Esophagus muscularis mucosa (tissue), 4 donors: ENCODE measurements at regions not wholly inside any gene's neighbourhood (a gene's known extent, or its start where the extent isn't known, plus 50 kb on each side); places are given as distances from the start of the nearest gene placed in this dataset.

Source experiments
- DNase-seq: peaks from one replicate; pipeline ENCODE4 v3.0.0-alpha.2; 2017; ENCODE audit errors: extremely low spot score
- H3K27ac ChIP-seq, 4 donors: fragments of 200-600 bp; sonication (generic); replicated peaks in 1 of 4; 1 replicate in 3 of 4; 2 replicates in 1 of 4; pipeline ENCODE4 v1.5.1; 2016 to 2019; ENCODE audit warnings: mild to moderate bottlenecking in 1 of 4
- H3K27me3 ChIP-seq, 4 donors: fragments of 200-600 bp; sonication (generic); one replicate each; pipeline versions ENCODE4 v1.5.1 to v1.6.0; 2016 to 2019
- H3K36me3 ChIP-seq, 4 donors: fragments of 200-600 bp; sonication (generic); one replicate each; pipeline ENCODE4 v1.5.1; 2016 to 2019
- H3K4me1 ChIP-seq, 4 donors: fragments of 200-600 bp; sonication (generic); one replicate each; pipeline ENCODE4 v1.5.1; 2016 to 2019
- H3K4me3 ChIP-seq, 4 donors: fragments of 200-600 bp; sonication (generic); 1 replicate in 2 of 4; 2 replicates in 2 of 4; pipeline ENCODE4 v1.5.1; 2016 to 2019; ENCODE audit warnings: mild to moderate bottlenecking in 4 of 4, moderate library complexity in 1 of 4
- H3K9me3 ChIP-seq, 4 donors: fragments of 200-600 bp; sonication (generic); 1 replicate in 3 of 4; 2 replicates in 1 of 4; pipeline ENCODE4 v1.5.1; 2016 to 2019
- CTCF ChIP-seq, 3 experiments: fragments of 200-600 bp in 2 of 3; fragments of 450-650 bp in 1 of 3; sonication (generic) in 2 of 3; IDR thresholded peaks; one replicate each; pipeline ENCODE4 v1.5.1; 2017 to 2019; ENCODE audit warnings: antibody characterized with exemption in 3 of 3, mild to moderate bottlenecking in 2 of 3, moderate library complexity in 1 of 3
- EP300 ChIP-seq: sonication (generic); formaldehyde crosslinking; IDR thresholded peaks from one replicate; pipeline ENCODE4 v1.6.1; 2017; ENCODE audit warnings: antibody characterized with exemption
- POLR2A ChIP-seq: fragments of 450-650 bp; IDR thresholded peaks from one replicate; pipeline ENCODE4 v1.6.1; 2017; ENCODE audit warnings: antibody characterized with exemption, moderate library complexity, mild to moderate bottlenecking, low read depth
- POLR2AphosphoS5 ChIP-seq, 2 donors: sonication (generic); formaldehyde crosslinking; IDR thresholded peaks; one replicate each; pipeline ENCODE4 v1.6.1; 2017; ENCODE audit warnings: antibody characterized with exemption in 2 of 2
- WGBS: methylation state at CpG from one replicate; pipeline ENCODE4 v1.1.5; 2018; 5-methylcytosine and 5-hydroxymethylcytosine counted together
- intact Hi-C: fragments of 100-400 bp; cut with DNase I; formaldehyde crosslinking; loops from one replicate; pipeline ENCODE4 v1.15.1; 2023

- H3K4me1 ChIP-seq = peaks cover 0 to 11% (median 0%) of the 10 kb centered on the region in 4 donors
- DNase-seq = no peak
- peaks cover 0 to 44% (median 0%) of the 10 kb centered on the region in 4 donors for H3K27me3 ChIP-seq
- intact Hi-C loops = no loop called here
- no peak overlapping the region for H3K4me3 ChIP-seq
- no peak overlapping the region for H3K27ac ChIP-seq
- no peaks in the 10 kb centered on the region for H3K9me3 ChIP-seq
- no peaks in the 10 kb centered on the region for H3K36me3 ChIP-seq
- TF ChIP-seq CTCF (IDR thresholded peaks at IDR 0.05) (no peak), EP300 (no peak), POLR2AphosphoS5 (IDR thresholded peaks at IDR 0.05) (no peak), POLR2A (no peak)
- 87% methylated on average over 13 of the region's 23 CpGs for WGBS
These were observed 69.1 kb upstream of the CTDP1 start for GRCh38 chr18:79610461-79611039.

- Histone ChIP-seq H3K27ac (no peak overlapping the region), H3K4me1 (peaks cover 0 to 11% (median 0%) of the 10 kb centered on the region in 4 donors), H3K36me3 (no peaks in the 10 kb centered on the region), H3K27me3 (peaks cover 0 to 44% (median 0%) of the 10 kb centered on the region in 4 donors), H3K9me3 (no peaks in the 10 kb centered on the region), H3K4me3 (no peak overlapping the region)
- DNase-seq = no peak
- WGBS = 72% methylated on average over 10 of the region's 20 CpGs
- intact Hi-C loops = no loop called here
- TF ChIP-seq CTCF (IDR thresholded peaks at IDR 0.05) (no peak), POLR2A (no peak), EP300 (no peak), POLR2AphosphoS5 (IDR thresholded peaks at IDR 0.05) (no peak)
These were observed 68.4 kb upstream of the CTDP1 start for GRCh38 chr18:79611040-79611681.

GRCh38 chr18:79612291-79613108 lies 67.1 kb upstream of the CTDP1 start:
- WGBS = 94% methylated on average over 8 of the region's 27 CpGs

More at GRCh38 chr18:79612291-79613108, 67.1 kb upstream of the CTDP1 start:
- H3K27ac ChIP-seq = no peak overlapping the region
- peaks cover 3 to 18% (median 7%) of the 10 kb centered on the region in 4 donors for H3K4me1 ChIP-seq
- intact Hi-C loops = no loop called here
- H3K9me3 ChIP-seq = no peaks in the 10 kb centered on the region
- H3K4me3 ChIP-seq = no peak overlapping the region
- no peak for TF ChIP-seq POLR2AphosphoS5 (IDR thresholded peaks at IDR 0.05)
- no peak for TF ChIP-seq POLR2A
- no peak for TF ChIP-seq EP300
- TF ChIP-seq CTCF (IDR thresholded peaks at IDR 0.05) = no peak
- H3K36me3 ChIP-seq = no peaks in the 10 kb centered on the region
- peaks cover 0 to 39% (median 0%) of the 10 kb centered on the region in 4 donors for H3K27me3 ChIP-seq
- DNase-seq = no peak
